ENCODE measurements at regions not wholly inside any gene's neighbourhood (a gene's known extent, or its start where the extent isn't known, plus 50 kb on each side); places are given as distances from the start of the nearest gene placed in this dataset.

DNA sequence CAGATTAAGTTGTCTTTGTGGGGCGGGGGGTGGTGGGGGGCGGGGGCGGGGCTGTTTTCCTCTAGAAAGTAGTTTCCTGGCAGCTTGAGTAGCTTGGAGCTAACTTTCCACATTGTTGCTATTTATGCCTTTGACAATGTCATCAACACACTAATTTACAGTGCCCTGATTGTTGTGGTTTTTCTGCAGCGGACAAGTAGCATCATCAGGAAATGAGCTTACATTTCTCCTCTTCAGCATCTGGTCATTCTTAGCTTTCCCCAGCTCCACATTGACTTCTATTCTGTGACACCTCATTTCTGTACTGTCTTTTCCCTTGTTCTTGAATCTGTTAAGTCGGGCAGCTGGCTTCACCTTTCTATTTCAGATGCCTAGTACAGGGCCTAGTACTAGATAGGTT is 112.3 kb upstream of the RAD23B start:
- TF ChIP-seq, protein P1, sequence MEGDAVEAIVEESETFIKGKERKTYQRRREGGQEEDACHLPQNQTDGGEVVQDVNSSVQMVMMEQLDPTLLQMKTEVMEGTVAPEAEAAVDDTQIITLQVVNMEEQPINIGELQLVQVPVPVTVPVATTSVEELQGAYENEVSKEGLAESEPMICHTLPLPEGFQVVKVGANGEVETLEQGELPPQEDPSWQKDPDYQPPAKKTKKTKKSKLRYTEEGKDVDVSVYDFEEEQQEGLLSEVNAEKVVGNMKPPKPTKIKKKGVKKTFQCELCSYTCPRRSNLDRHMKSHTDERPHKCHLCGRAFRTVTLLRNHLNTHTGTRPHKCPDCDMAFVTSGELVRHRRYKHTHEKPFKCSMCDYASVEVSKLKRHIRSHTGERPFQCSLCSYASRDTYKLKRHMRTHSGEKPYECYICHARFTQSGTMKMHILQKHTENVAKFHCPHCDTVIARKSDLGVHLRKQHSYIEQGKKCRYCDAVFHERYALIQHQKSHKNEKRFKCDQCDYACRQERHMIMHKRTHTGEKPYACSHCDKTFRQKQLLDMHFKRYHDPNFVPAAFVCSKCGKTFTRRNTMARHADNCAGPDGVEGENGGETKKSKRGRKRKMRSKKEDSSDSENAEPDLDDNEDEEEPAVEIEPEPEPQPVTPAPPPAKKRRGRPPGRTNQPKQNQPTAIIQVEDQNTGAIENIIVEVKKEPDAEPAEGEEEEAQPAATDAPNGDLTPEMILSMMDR (IDR thresholded peaks at IDR 0.05; ENCODE audit: low read depth, low read length, missing control alignments) = no peak
- Histone ChIP-seq H3K27me3 (replicated peaks) (no peaks in the 10 kb centered on the region), H3K36me3 (replicated peaks) (no peaks in the 10 kb centered on the region), H3K4me3 (ENCODE audit: low read depth, low read length) (no peak overlapping the region), H3K27ac (no peak overlapping the region)
- in situ Hi-C loops (cut with HindIII; ENCODE audit: low pct_ligation_motif_present, low sequenced_read_pairs) = no loop called here
- DNase-seq = no peak

DNA sequence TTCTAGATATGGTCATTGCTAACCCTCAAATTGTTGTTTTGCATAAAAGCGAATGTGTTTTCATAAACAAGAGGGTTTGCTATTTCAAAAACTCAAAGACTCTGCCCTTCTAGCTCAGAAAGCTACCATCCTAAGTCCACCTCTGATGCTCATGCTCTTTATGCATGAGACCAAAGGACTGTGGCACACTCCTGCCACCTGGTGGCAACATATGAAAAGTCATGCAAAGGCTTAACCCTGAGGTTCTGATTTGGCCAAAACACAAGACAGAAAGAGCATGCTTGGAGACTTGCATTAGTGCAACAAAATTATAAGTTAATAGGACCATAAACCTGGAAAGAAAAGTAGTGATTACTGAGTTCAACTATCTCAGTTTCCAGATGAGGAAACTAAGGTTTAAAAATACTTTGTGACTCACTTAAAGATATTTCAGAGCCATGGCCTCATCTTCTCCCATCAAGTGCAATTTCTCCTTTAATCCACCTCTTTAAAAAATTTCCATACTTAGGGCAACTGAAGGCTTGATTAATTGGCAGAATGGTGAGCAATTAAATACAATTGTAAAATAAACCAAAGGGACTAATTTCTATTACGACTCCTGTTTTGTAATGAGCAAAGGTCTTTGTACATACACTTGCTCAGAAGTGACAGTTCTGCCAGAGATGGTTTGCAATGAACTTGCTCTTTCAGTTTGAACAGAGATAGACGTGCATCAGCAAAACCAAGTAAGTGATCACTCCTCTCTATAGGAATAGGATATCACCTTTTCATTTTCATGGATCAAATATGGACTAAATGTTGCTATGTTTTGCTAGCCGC is 110.7 kb upstream of the RAD23B start:
- Histone ChIP-seq H3K36me3 (replicated peaks) (no peaks in the 10 kb centered on the region), H3K27ac (no peak overlapping the region), H3K4me3 (ENCODE audit: low read depth, low read length) (no peak overlapping the region), H3K27me3 (replicated peaks) (no peaks in the 10 kb centered on the region)
- TF ChIP-seq, protein P1 (IDR thresholded peaks at IDR 0.05; ENCODE audit: low read depth, low read length, missing control alignments) = peak; percentile 92
- peak; percentile 75 for DNase-seq
- in situ Hi-C loops (cut with HindIII; ENCODE audit: low pct_ligation_motif_present, low sequenced_read_pairs) = no loop called here

DNA sequence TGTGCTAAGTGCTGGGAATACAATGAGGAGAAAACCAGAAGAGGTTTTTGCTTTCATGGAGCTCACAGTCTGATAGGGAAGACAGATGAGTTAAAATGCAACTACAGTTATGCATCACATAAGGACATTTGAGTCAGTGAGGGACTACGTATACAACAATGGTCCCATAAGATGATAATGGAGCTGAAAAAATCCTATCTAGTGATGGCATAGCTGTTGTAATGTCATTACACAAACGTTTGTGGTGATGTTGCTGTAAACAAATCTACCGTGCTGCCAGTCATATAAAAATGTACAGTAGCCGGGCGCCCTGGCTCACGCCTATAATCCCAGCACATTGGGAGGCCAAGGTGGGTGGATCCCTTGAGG is 110.1 kb upstream of the RAD23B start:
- Histone ChIP-seq H3K36me3 (replicated peaks) (no peaks in the 10 kb centered on the region), H3K27ac (no peak overlapping the region), H3K27me3 (replicated peaks) (no peaks in the 10 kb centered on the region), H3K4me3 (ENCODE audit: low read depth, low read length) (no peak overlapping the region)
- in situ Hi-C loops (cut with HindIII; ENCODE audit: low pct_ligation_motif_present, low sequenced_read_pairs) = no loop called here
- TF ChIP-seq, protein P1 (IDR thresholded peaks at IDR 0.05; ENCODE audit: low read depth, low read length, missing control alignments) = no peak
- no peak for DNase-seq

DNA sequence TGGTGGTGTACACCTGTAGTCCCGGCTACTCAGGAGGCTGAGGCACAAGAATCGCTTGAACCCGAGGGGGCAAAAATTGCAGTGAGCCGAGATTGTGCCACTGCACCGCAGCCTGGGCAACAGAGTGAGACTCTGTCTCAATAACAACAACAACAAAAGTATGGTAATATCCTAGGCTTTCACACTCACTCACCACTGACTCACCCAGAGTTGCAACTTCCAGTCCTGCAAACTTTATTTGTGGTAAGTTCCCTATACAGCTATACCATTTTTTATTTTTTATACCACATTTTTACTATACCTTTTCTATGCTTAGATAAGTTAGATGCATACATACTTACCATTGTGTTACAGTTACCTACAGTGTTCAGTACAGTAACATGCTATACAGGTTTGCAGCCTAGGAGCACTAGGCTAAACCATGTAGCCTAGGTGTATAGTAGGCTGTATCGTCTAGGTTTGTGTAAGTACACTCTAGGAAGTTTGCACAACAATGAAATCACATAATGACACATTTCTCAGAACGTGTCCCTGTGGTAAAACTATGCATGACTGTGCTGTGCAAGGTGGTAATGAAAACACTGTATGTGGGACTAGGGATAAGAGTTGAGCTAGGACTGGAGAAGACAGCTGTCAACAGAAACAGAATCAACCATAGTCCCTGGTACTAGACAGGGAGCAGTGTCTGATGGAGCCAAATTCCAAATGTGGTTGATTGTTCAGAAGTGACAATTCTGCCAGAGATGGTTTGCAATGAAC is 109.5 kb upstream of the RAD23B start:
- H3K27ac ChIP-seq = no peak overlapping the region
- no peak for DNase-seq
- H3K36me3 ChIP-seq (replicated peaks) = no peaks in the 10 kb centered on the region
- H3K4me3 ChIP-seq (ENCODE audit: low read depth, low read length) = no peak overlapping the region
- in situ Hi-C loops (cut with HindIII; ENCODE audit: low pct_ligation_motif_present, low sequenced_read_pairs) = no loop called here
- no peaks in the 10 kb centered on the region for H3K27me3 ChIP-seq (replicated peaks)
- TF ChIP-seq, protein P1 (IDR thresholded peaks at IDR 0.05; ENCODE audit: low read depth, low read length, missing control alignments) = no peak

DNA sequence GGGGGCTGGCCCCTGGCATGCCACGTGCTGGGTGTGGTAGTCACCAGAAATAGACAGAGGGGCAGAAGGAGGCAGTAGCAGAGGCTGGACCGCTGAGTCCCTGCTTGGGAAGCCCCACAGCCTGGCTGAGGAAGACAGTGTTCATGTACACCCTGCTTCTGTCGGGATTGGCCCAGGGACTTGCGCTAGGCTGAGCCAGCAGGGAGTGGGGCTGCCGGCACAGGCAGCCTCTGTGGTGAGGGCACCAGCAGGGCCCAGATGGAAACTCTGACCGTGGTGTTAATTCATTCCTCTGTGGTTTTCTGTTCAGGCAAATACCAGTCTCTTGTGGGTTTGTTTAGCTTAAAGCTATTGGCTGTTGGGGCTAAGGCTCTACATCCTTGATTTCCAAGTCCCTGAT is 108.6 kb upstream of the RAD23B start:
- TF ChIP-seq, protein P1 (IDR thresholded peaks at IDR 0.05; ENCODE audit: low read depth, low read length, missing control alignments) = no peak
- in situ Hi-C loops (cut with HindIII; ENCODE audit: low pct_ligation_motif_present, low sequenced_read_pairs) = no loop called here
- peak; percentile 20 for DNase-seq
- H3K27me3 ChIP-seq (replicated peaks) = no peaks in the 10 kb centered on the region
- H3K4me3 ChIP-seq (ENCODE audit: low read depth, low read length) = no peak overlapping the region
- H3K27ac ChIP-seq = no peak overlapping the region
- H3K36me3 ChIP-seq (replicated peaks) = no peaks in the 10 kb centered on the region
